H1 (cell line): ENCODE measurements at regions not wholly inside any gene's neighbourhood (a gene's known extent, or its start where the extent isn't known, plus 50 kb on each side); places are given as distances from the start of the nearest gene placed in this dataset.

ENCODE experiments used
- CTCF ChIA-PET: fragments of 300-600 bp; sonication (Branson Sonifier 250); formaldehyde crosslinking; loops from one replicate; lab custom pipeline; 2021; ENCODE audit not compliant: partially characterized antibody; lab: Charles Lee
- POLR2A ChIA-PET: fragments of 300-600 bp; sonication (Branson Sonifier 250); formaldehyde crosslinking; loops from one replicate; lab custom pipeline; 2021; ENCODE audit warnings: inconsistent platforms; ENCODE audit not compliant: partially characterized antibody; lab: Charles Lee
- DNase-seq, 2 experiments: peaks; one replicate each; pipeline versions ENCODE4 v3.0.0 to v3.0.0-alpha.2; 2010 to 2022; ENCODE audit warnings: low spot score in 2 of 2, low read depth in 1 of 2, mixed read lengths in 1 of 2
- FAIRE-seq: peaks from 2 replicates; lab custom pipeline; 2011; peaks lifted over from hg19 to GRCh38; lab: Jason Lieb, UNC
- H2AFZ ChIP-seq: 2 replicates; pipeline ENCODE4 v1.8.1; 2012; ENCODE audit warnings: low read length, inconsistent platforms
- H2AK5ac ChIP-seq: 2 replicates; pipeline ENCODE4 v1.6.1; 2013; ENCODE audit warnings: low read depth, low read length
- H2BK120ac ChIP-seq: replicated peaks from 2 replicates; pipeline ENCODE3; 2013; ENCODE audit warnings: low read depth, low read length, inconsistent platforms
- H2BK12ac ChIP-seq: 2 replicates; pipeline ENCODE4 v1.6.1; 2013; ENCODE audit warnings: low read depth, low read length
- H2BK15ac ChIP-seq: 2 replicates; pipeline ENCODE4 v1.6.1; 2013; ENCODE audit warnings: low read length
- H2BK20ac ChIP-seq: 2 replicates; pipeline ENCODE4 v1.6.1; 2013; ENCODE audit warnings: low read length
- H2BK5ac ChIP-seq: 2 replicates; pipeline ENCODE4 v1.6.1; 2013; ENCODE audit warnings: low read depth, low read length
- H3K14ac ChIP-seq: 2 replicates; pipeline ENCODE4 v1.6.1; 2013; ENCODE audit warnings: inconsistent platforms; ENCODE audit not compliant: insufficient read length
- H3K18ac ChIP-seq: 2 replicates; pipeline ENCODE4 v1.6.1; 2013; ENCODE audit warnings: low read length; ENCODE audit errors: extremely low read depth
- H3K23ac ChIP-seq: 2 replicates; pipeline ENCODE4 v1.6.1; 2013; ENCODE audit warnings: inconsistent platforms; ENCODE audit not compliant: insufficient read length
- H3K23me2 ChIP-seq: 2 replicates; pipeline ENCODE4 v1.6.1; 2013; ENCODE audit warnings: low read depth, low read length
- H3K27ac ChIP-seq: 2 replicates; pipeline ENCODE4 v1.6.1; 2011; ENCODE audit warnings: low read depth, low read length, inconsistent platforms
- H3K27me3 ChIP-seq, 4 experiments: replicated peaks in 1 of 4; 1 replicate in 1 of 4; 2 replicates in 3 of 4; pipeline versions ENCODE4 v1.6.1 to v1.8.1; 2011 to 2013; ENCODE audit warnings: low read length in 3 of 4, mild to moderate bottlenecking in 3 of 4, inconsistent platforms in 2 of 4, mixed read lengths in 2 of 4, moderate library complexity in 1 of 4; ENCODE audit not compliant: control insufficient read depth in 3 of 4, insufficient read depth in 3 of 4; ENCODE audit errors: extremely low read depth in 1 of 4
- H3K36me3 ChIP-seq, 4 experiments: 2 replicates each; pipeline versions ENCODE4 v1.6.1 to v1.8.1; 2011 to 2013; ENCODE audit warnings: mild to moderate bottlenecking in 4 of 4, low read length in 3 of 4, moderate library complexity in 2 of 4, control low read depth in 1 of 4, inconsistent platforms in 1 of 4; ENCODE audit not compliant: insufficient read depth in 4 of 4, control insufficient read depth in 2 of 4
- H3K4ac ChIP-seq: replicated peaks from 2 replicates; pipeline ENCODE3; 2013; ENCODE audit warnings: low read length, low read depth, mixed read lengths, inconsistent platforms; ENCODE audit not compliant: insufficient read length
- H3K4me1 ChIP-seq, 4 experiments: replicated peaks in 1 of 4; 1 replicate in 1 of 4; 2 replicates in 3 of 4; pipeline versions ENCODE4 v1.6.1 to v1.8.1; 2011 to 2013; ENCODE audit warnings: low read length in 3 of 4, inconsistent platforms in 2 of 4, mixed read lengths in 1 of 4; ENCODE audit not compliant: insufficient read depth in 4 of 4, control insufficient read depth in 3 of 4
- H3K4me2 ChIP-seq, 2 experiments: 2 replicates each; pipeline versions ENCODE4 v1.6.1 to v1.8.1; 2011 to 2013; ENCODE audit warnings: low read depth in 2 of 2, low read length in 2 of 2, control low read depth in 1 of 2, inconsistent platforms in 1 of 2, mild to moderate bottlenecking in 1 of 2; ENCODE audit not compliant: insufficient read depth in 1 of 2
- H3K4me3 ChIP-seq, 4 experiments: fragments of 200-600, 300-600 bp in 1 of 4; sonication (generic), shearing (Covaris generic), sonication (Bioruptor Twin) in 1 of 4; 2 replicates each; pipeline versions ENCODE4 v1.5.1 to v1.8.1; 2011 to 2016; ENCODE audit warnings: low read length in 4 of 4, low read depth in 3 of 4, control low read depth in 2 of 4, inconsistent platforms in 2 of 4, mild to moderate bottlenecking in 2 of 4, mixed read lengths in 1 of 4, moderate library complexity in 1 of 4; ENCODE audit not compliant: insufficient read depth in 2 of 4; ENCODE audit errors: extremely low read depth in 1 of 4
- H3K56ac ChIP-seq: replicated peaks from 2 replicates; pipeline ENCODE3; 2013; ENCODE audit warnings: low read depth, mild to moderate bottlenecking, mixed read lengths, low read length, inconsistent platforms; ENCODE audit not compliant: insufficient read length
- H3K79me1 ChIP-seq: 2 replicates; pipeline ENCODE4 v1.6.1; 2013; ENCODE audit warnings: low read depth, low read length, control low read depth
- H3K79me2 ChIP-seq, 2 experiments: 2 replicates each; pipeline versions ENCODE4 v1.6.1 to v1.8.1; 2012 to 2013; ENCODE audit warnings: low read length in 2 of 2, mild to moderate bottlenecking in 2 of 2, inconsistent platforms in 1 of 2; ENCODE audit not compliant: insufficient read depth in 2 of 2, control insufficient read depth in 1 of 2
- H3K9ac ChIP-seq, 4 experiments: replicated peaks in 1 of 4; 1 replicate in 1 of 4; 2 replicates in 3 of 4; pipeline versions ENCODE4 v1.6.1 to v1.8.1; 2011 to 2013; ENCODE audit warnings: low read depth in 3 of 4, low read length in 3 of 4, control low read depth in 2 of 4, mild to moderate bottlenecking in 2 of 4, moderate library complexity in 2 of 4, inconsistent platforms in 1 of 4; ENCODE audit errors: extremely low read depth in 1 of 4
- H3K9me3 ChIP-seq, 2 experiments: 2 replicates each; pipeline versions ENCODE4 v1.6.1 to v1.8.1; 2012 to 2013; ENCODE audit warnings: mild to moderate bottlenecking in 2 of 2, moderate library complexity in 2 of 2, control low read depth in 1 of 2, inconsistent platforms in 1 of 2, low read depth in 1 of 2, low read length in 1 of 2, mixed read lengths in 1 of 2; ENCODE audit not compliant: insufficient read depth in 2 of 2
- H4K20me1 ChIP-seq, 2 experiments: replicated peaks in 1 of 2; 2 replicates each; pipeline versions ENCODE3 to v1.8.1; 2011 to 2013; ENCODE audit warnings: inconsistent platforms in 2 of 2, low read length in 2 of 2, mild to moderate bottlenecking in 1 of 2; ENCODE audit not compliant: insufficient read depth in 2 of 2, control insufficient read depth in 1 of 2
- H4K5ac ChIP-seq: 2 replicates; pipeline ENCODE4 v1.6.1; 2013; ENCODE audit warnings: low read length, low read depth, mixed read lengths, inconsistent platforms; ENCODE audit not compliant: insufficient read length
- H4K8ac ChIP-seq: 2 replicates; pipeline ENCODE4 v1.8.0; 2013; ENCODE audit warnings: mild to moderate bottlenecking, moderate library complexity, low read length, inconsistent platforms; ENCODE audit not compliant: insufficient read depth; ENCODE audit errors: extremely low read depth
- H4K91ac ChIP-seq: replicated peaks from 2 replicates; pipeline ENCODE3; 2013; ENCODE audit warnings: low read length, mixed read lengths, inconsistent platforms; ENCODE audit not compliant: insufficient read length
- CTBP2 ChIP-seq: IDR thresholded peaks from 2 replicates; pipeline ENCODE4 v1.7.0; 2011; ENCODE audit warnings: borderline replicate concordance, mild to moderate bottlenecking, moderate library complexity, mixed read lengths, low read length; ENCODE audit not compliant: insufficient read depth, insufficient read length
- EGR1 ChIP-seq: IDR thresholded peaks from 2 replicates; pipeline ENCODE4 v1.6.1; 2011; ENCODE audit warnings: low read depth, low read length, borderline replicate concordance
- GTF2F1 ChIP-seq: IDR thresholded peaks from 2 replicates; pipeline ENCODE4 v1.6.1; 2012; ENCODE audit warnings: low read depth, low read length, improper control_type of control experiment, borderline replicate concordance
- HDAC2 ChIP-seq, 2 experiments: fragments of 300-600 bp in 1 of 2; sonication (generic) in 1 of 2; IDR thresholded peaks; 2 replicates each; pipeline ENCODE4 v1.6.1; 2011 to 2012; ENCODE audit warnings: low read depth in 2 of 2, low read length in 2 of 2, mild to moderate bottlenecking in 2 of 2, moderate library complexity in 2 of 2, borderline replicate concordance in 1 of 2, inconsistent platforms in 1 of 2
- JUND ChIP-seq: IDR thresholded peaks from 2 replicates; pipeline ENCODE4 v1.6.1; 2011; ENCODE audit warnings: mild to moderate bottlenecking, improper control_type of control experiment, low read length
- PHF8 ChIP-seq: fragments of 200-600 bp; sonication (generic); conservative IDR thresholded peaks from 2 replicates; pipeline ENCODE4 v1.7.1; 2012; ENCODE audit warnings: low read depth, mild to moderate bottlenecking, inconsistent platforms, low read length, moderate library complexity
- POLR2AphosphoS5 ChIP-seq: IDR thresholded peaks from 2 replicates; pipeline ENCODE4 v1.6.1; 2011; ENCODE audit warnings: low read depth, low read length
- RAD21 ChIP-seq, 2 experiments: IDR thresholded peaks in 1 of 2; conservative IDR thresholded peaks in 1 of 2; 2 replicates each; pipeline ENCODE4 v1.6.1; 2011; ENCODE audit warnings: low read depth in 2 of 2, low read length in 2 of 2, improper control_type of control experiment in 1 of 2, inconsistent platforms in 1 of 2, mild to moderate bottlenecking in 1 of 2, moderate library complexity in 1 of 2
- RBBP5 ChIP-seq: IDR thresholded peaks from 2 replicates; pipeline ENCODE4 v1.7.1; 2012; ENCODE audit warnings: low read depth, mild to moderate bottlenecking, inconsistent platforms, low read length, moderate library complexity, borderline replicate concordance
- SRF ChIP-seq: IDR thresholded peaks from 2 replicates; pipeline ENCODE4 v1.6.1; 2011; ENCODE audit warnings: mild to moderate bottlenecking, low read depth, low read length, moderate library complexity
- TAF1 ChIP-seq: IDR thresholded peaks from 2 replicates; pipeline ENCODE4 v1.6.1; 2011; ENCODE audit warnings: mild to moderate bottlenecking, low read depth, low read length
- YY1 ChIP-seq: IDR thresholded peaks from 2 replicates; pipeline ENCODE4 v1.6.1; 2011; ENCODE audit warnings: low read depth, mild to moderate bottlenecking, low read length
- WGBS, 2 experiments: shearing (Covaris generic) in 1 of 2; methylation state at CpG; one replicate each; pipeline versions ENCODE4 v1.1.6 to v1.1.7; 2013 to 2015; ENCODE audit warnings: low lambda C conversion rate in 2 of 2, mixed read lengths in 2 of 2, inconsistent platforms in 1 of 2, low coverage in 1 of 2, missing lambda C conversion rate in 1 of 2; ENCODE audit not compliant: insufficient replicate concordance in 2 of 2, insufficient coverage in 1 of 2, insufficient read length in 1 of 2; ENCODE audit errors: extremely low coverage in 1 of 2, missing lambda C conversion rate in 1 of 2; 5-methylcytosine and 5-hydroxymethylcytosine counted together
- TF ChIP-seq, protein P1 (sequence below): IDR thresholded peaks from 2 replicates; pipeline ENCODE4 v1.6.1; 2012; ENCODE audit warnings: inconsistent platforms

- no peak overlapping the region for H2AK5ac ChIP-seq
- no peaks in the 10 kb centered on the region for H3K36me3 ChIP-seq
- H4K8ac ChIP-seq = no peak overlapping the region
- no peak overlapping the region for H2BK5ac ChIP-seq
- WGBS, 2 experiments = 17% methylated on average over 2 of the region's 2 CpGs; no CpG with 5 or more reads in 1 of the 2 experiments
- no peak overlapping the region for H3K9ac ChIP-seq
- no peaks in the 10 kb centered on the region for H3K27me3 ChIP-seq
- H4K5ac ChIP-seq = no peak overlapping the region
- H4K91ac ChIP-seq = no peak overlapping the region
- no peak overlapping the region for H3K18ac ChIP-seq
- no peak overlapping the region for H2AFZ ChIP-seq
- no peak overlapping the region for H2BK120ac ChIP-seq
- H3K4me3 ChIP-seq = no peak overlapping the region
- no peaks in the 10 kb centered on the region for H4K20me1 ChIP-seq
- H3K9me3 ChIP-seq = no peaks in the 10 kb centered on the region
- peak; percentile 52 for FAIRE-seq
- no peaks in the 10 kb centered on the region for H3K79me1 ChIP-seq
- no peak overlapping the region for H2BK15ac ChIP-seq
- H3K4ac ChIP-seq = no peak overlapping the region
- no peak for DNase-seq
- ChIA-PET CTCF (interaction anchor here (0.6 to 2.5 kb wide), 22 partner anchors 9 to 1378 kb away, joined by 3 to 13 read pairs (median 3); no protein-coding TSS in a partner anchor), POLR2A (no interaction called here)
- H3K56ac ChIP-seq = no peak overlapping the region
- H2BK20ac ChIP-seq = no peak overlapping the region
- H3K79me2 ChIP-seq = no peaks in the 10 kb centered on the region
- no peak overlapping the region for H3K23ac ChIP-seq
- no peaks in the 10 kb centered on the region for H3K23me2 ChIP-seq
- no peak overlapping the region for H3K14ac ChIP-seq
- H3K4me2 ChIP-seq = no peak overlapping the region
- no peak overlapping the region for H2BK12ac ChIP-seq
- peaks cover 0 to 4% (median 2%) of the 10 kb centered on the region in 4 experiments; a peak in 2 of 7 replicates for H3K4me1 ChIP-seq
- no peak overlapping the region for H3K27ac ChIP-seq
- no peak for TF ChIP-seq POLR2AphosphoS5
- TF ChIP-seq EGR1 = no peak
- no peak for TF ChIP-seq SRF
- TF ChIP-seq RAD21 (IDR thresholded peaks at IDR 0.05 in 1 of 2, conservative IDR thresholded peaks at IDR 0.05 in 1 of 2; ENCODE audit: low read depth in 2 of 2, low read length in 2 of 2) = peak; percentile 93 to 96
- TF ChIP-seq, protein P1, sequence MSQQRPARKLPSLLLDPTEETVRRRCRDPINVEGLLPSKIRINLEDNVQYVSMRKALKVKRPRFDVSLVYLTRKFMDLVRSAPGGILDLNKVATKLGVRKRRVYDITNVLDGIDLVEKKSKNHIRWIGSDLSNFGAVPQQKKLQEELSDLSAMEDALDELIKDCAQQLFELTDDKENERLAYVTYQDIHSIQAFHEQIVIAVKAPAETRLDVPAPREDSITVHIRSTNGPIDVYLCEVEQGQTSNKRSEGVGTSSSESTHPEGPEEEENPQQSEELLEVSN = no peak
- TF ChIP-seq PHF8 = no peak
- TF ChIP-seq YY1 = no peak
- no peak for TF ChIP-seq JUND
- TF ChIP-seq RBBP5 = no peak
- TF ChIP-seq CTBP2 = no peak
- no peak for TF ChIP-seq GTF2F1
- no peak for TF ChIP-seq HDAC2 (IDR thresholded peaks at IDR 0.05; ENCODE audit: borderline replicate concordance in 1 of 2, low read depth in 2 of 2, low read length in 2 of 2)
- no peak for TF ChIP-seq TAF1
Observed at GRCh38 chr4:136864604-136865185, 667.6 kb downstream of the PCDH18 start.
